ENCODE measurements at regions not wholly inside any gene's neighbourhood (a gene's known extent, or its start where the extent isn't known, plus 50 kb on each side); places are given as distances from the start of the nearest gene placed in this dataset.

DNA sequence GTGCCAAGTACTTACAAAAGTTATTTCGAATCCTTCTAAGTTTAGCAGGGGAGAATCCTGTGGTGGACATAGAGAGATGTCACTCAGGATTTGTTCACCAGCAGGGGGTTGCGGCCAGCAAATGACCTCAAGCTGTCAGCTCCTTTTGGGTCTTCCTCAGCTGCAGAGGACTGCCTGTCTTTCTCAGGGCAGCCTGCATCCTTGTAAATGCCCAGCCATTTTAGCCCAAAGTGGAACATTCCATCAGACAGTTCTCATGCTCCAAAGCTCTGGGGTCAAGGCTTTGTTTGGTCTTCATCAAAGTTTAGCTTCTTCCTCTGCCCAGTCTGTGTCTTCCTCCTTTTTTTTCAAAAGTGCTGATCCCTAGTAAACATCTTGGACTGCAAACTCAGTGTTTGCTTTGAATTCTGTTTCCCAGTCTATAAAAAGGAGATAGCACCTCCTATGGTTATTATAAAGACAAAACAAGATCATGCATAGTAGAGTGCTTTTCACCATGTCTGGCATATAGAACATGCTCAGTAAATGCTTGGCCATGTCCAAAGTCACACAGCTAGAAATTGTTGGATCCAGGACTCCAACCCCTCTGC, 156.4 kb upstream of the GATB start:
- no peaks in the 10 kb centered on the region for H3K79me2 ChIP-seq (ENCODE audit: control insufficient read depth, insufficient read depth, low read length)
- no peaks in the 10 kb centered on the region for H4K20me1 ChIP-seq (ENCODE audit: control insufficient read depth, insufficient read depth, low read length, poor library complexity, severe bottlenecking)
- intact Hi-C loops (cut with micrococcal nuclease): no loop called here
- H2AFZ ChIP-seq (ENCODE audit: insufficient read depth, low read depth, low read length, poor library complexity, severe bottlenecking): no peak overlapping the region
- no peaks in the 10 kb centered on the region for H3K27me3 ChIP-seq (replicated peaks in 1 of 4; ENCODE audit: control extremely low read depth in 1 of 4, control insufficient read depth in 3 of 4, insufficient read depth in 4 of 4, low read length in 3 of 4)
- ATAC-seq (ENCODE audit: low read depth) (no peak), DNase-seq (no peak)
- no peak overlapping the region for H3K27ac ChIP-seq (ENCODE audit: low read length in 2 of 2)
- Mint-ChIP-seq H3K27me3 (peaks cover 6% of the 10 kb centered on the region), H3K9me3 (ENCODE audit: insufficient read depth) (no peaks in the 10 kb centered on the region), H3K4me3 (no peak overlapping the region), H3K4me1 (no peaks in the 10 kb centered on the region), H3K27ac (no peak overlapping the region)
- H3K9ac ChIP-seq (ENCODE audit: low read length): no peak overlapping the region
- 89% methylated on average over 1 of the region's 2 CpGs for WGBS (ENCODE audit: insufficient coverage)
- H3K9me3 ChIP-seq (ENCODE audit: control extremely low read depth in 1 of 3, control insufficient read depth in 2 of 3, insufficient read depth in 1 of 3, low read length in 2 of 3): no peaks in the 10 kb centered on the region
- H3K4me1 ChIP-seq (ENCODE audit: control insufficient read depth in 2 of 2, insufficient read depth in 2 of 2, low read length in 2 of 2): no peaks in the 10 kb centered on the region
- TF ChIP-seq, protein P1, sequence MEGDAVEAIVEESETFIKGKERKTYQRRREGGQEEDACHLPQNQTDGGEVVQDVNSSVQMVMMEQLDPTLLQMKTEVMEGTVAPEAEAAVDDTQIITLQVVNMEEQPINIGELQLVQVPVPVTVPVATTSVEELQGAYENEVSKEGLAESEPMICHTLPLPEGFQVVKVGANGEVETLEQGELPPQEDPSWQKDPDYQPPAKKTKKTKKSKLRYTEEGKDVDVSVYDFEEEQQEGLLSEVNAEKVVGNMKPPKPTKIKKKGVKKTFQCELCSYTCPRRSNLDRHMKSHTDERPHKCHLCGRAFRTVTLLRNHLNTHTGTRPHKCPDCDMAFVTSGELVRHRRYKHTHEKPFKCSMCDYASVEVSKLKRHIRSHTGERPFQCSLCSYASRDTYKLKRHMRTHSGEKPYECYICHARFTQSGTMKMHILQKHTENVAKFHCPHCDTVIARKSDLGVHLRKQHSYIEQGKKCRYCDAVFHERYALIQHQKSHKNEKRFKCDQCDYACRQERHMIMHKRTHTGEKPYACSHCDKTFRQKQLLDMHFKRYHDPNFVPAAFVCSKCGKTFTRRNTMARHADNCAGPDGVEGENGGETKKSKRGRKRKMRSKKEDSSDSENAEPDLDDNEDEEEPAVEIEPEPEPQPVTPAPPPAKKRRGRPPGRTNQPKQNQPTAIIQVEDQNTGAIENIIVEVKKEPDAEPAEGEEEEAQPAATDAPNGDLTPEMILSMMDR (IDR thresholded peaks at IDR 0.05): no peak
- TF ChIP-seq EZH2 (IDR thresholded peaks at IDR 0.05; ENCODE audit: borderline replicate concordance, insufficient read depth, low read depth, low read length, poor library complexity, severe bottlenecking): no peak
- POLR2A ChIA-PET: no interaction called here
- no peak overlapping the region for H3K4me3 ChIP-seq (ENCODE audit: control extremely low read depth in 1 of 5, extremely low read depth in 1 of 5, insufficient read depth in 1 of 5, low read depth in 2 of 5, low read length in 4 of 5)
- CTCF ChIA-PET: interaction anchor here (0.6 kb wide), 1 partner anchor 88 kb away, joined by 3 read pairs; no protein-coding TSS in a partner anchor
- no peak overlapping the region for H3K4me2 ChIP-seq (replicated peaks; ENCODE audit: low read depth, low read length, poor library complexity, severe bottlenecking)
- no peaks in the 10 kb centered on the region for H3K36me3 ChIP-seq (replicated peaks in 1 of 2; ENCODE audit: control extremely low read depth in 1 of 2, control insufficient read depth in 1 of 2, extremely low read depth in 1 of 2, insufficient read depth in 2 of 2, low read length in 1 of 2)

DNA sequence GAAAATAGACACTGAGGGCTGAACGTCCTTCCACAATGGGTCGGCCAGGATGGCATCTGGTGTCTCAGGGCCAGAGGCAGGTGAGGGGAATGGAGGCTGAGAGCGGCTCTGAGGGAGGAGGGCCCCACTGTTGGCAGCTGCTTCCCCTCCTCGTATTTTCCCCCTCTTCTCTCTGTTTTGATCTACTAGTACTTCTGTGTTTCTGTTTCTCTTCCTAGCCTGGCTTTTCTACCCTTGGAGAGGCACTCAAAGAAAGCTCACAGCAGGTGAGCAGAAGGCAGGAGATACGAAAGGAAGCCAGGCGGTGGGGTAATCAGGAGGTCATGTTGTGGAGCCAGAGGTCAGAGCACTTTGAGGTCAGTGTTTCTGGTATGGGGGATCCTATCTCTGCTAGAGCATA, 151.8 kb upstream of the GATB start:
- DNase-seq (no peak), ATAC-seq (ENCODE audit: low read depth) (no peak)
- H3K4me1 ChIP-seq (ENCODE audit: control insufficient read depth in 2 of 2, insufficient read depth in 2 of 2, low read length in 2 of 2): no peaks in the 10 kb centered on the region
- POLR2A ChIA-PET: no interaction called here
- no peaks in the 10 kb centered on the region for H3K36me3 ChIP-seq (replicated peaks in 1 of 2; ENCODE audit: control extremely low read depth in 1 of 2, control insufficient read depth in 1 of 2, extremely low read depth in 1 of 2, insufficient read depth in 2 of 2, low read length in 1 of 2)
- H3K4me3 Mint-ChIP-seq: no peak overlapping the region
- CTCF ChIA-PET: no interaction called here
- H3K27me3 Mint-ChIP-seq: peaks cover 5% of the 10 kb centered on the region
- no peak overlapping the region for H2AFZ ChIP-seq (ENCODE audit: insufficient read depth, low read depth, low read length, poor library complexity, severe bottlenecking)
- no peak overlapping the region for H3K4me2 ChIP-seq (replicated peaks; ENCODE audit: low read depth, low read length, poor library complexity, severe bottlenecking)
- H3K27ac Mint-ChIP-seq: no peak overlapping the region
- H3K9ac ChIP-seq (ENCODE audit: low read length): no peak overlapping the region
- no peak for TF ChIP-seq EZH2 (IDR thresholded peaks at IDR 0.05; ENCODE audit: borderline replicate concordance, insufficient read depth, low read depth, low read length, poor library complexity, severe bottlenecking)
- TF ChIP-seq, protein P1 (IDR thresholded peaks at IDR 0.05): no peak
- no peaks in the 10 kb centered on the region for H3K9me3 ChIP-seq (ENCODE audit: control extremely low read depth in 1 of 3, control insufficient read depth in 2 of 3, insufficient read depth in 1 of 3, low read length in 2 of 3)
- no peaks in the 10 kb centered on the region for H3K79me2 ChIP-seq (ENCODE audit: control insufficient read depth, insufficient read depth, low read length)
- intact Hi-C loops (cut with micrococcal nuclease): no loop called here
- no peaks in the 10 kb centered on the region for H4K20me1 ChIP-seq (ENCODE audit: control insufficient read depth, insufficient read depth, low read length, poor library complexity, severe bottlenecking)
- no peaks in the 10 kb centered on the region for H3K27me3 ChIP-seq (replicated peaks in 1 of 4; ENCODE audit: control extremely low read depth in 1 of 4, control insufficient read depth in 3 of 4, insufficient read depth in 4 of 4, low read length in 3 of 4)
- no peak overlapping the region for H3K27ac ChIP-seq (ENCODE audit: low read length in 2 of 2)
- 88% methylated on average over 2 of the region's 6 CpGs for WGBS (ENCODE audit: insufficient coverage)
- no peaks in the 10 kb centered on the region for H3K9me3 Mint-ChIP-seq (ENCODE audit: insufficient read depth)
- no peak overlapping the region for H3K4me3 ChIP-seq (ENCODE audit: control extremely low read depth in 1 of 5, extremely low read depth in 1 of 5, insufficient read depth in 1 of 5, low read depth in 2 of 5, low read length in 4 of 5)
- H3K4me1 Mint-ChIP-seq: no peaks in the 10 kb centered on the region

All from B cell (primary cell).